ENCODE measurements at regions not wholly inside any gene's neighbourhood (a gene's known extent, or its start where the extent isn't known, plus 50 kb on each side); places are given as distances from the start of the nearest gene placed in this dataset.

GRCh38 chr1:60342569-60342968 lies 269.0 kb upstream of the C1orf87 start:
- TF ChIP-seq RAD21 (conservative IDR thresholded peaks at IDR 0.05), result no peak
- TF ChIP-seq SMC3 (conservative IDR thresholded peaks at IDR 0.05; ENCODE audit: poor library complexity), result no peak
- TF ChIP-seq CTCF (IDR thresholded peaks at IDR 0.05; ENCODE audit: poor library complexity, severe bottlenecking), result no peak
- TF ChIP-seq TAF1 (IDR thresholded peaks at IDR 0.05; ENCODE audit: low read depth), result no peak
- no peak for TF ChIP-seq REST (IDR thresholded peaks at IDR 0.05; ENCODE audit: borderline replicate concordance)
- no peak for TF ChIP-seq MXI1 (conservative IDR thresholded peaks at IDR 0.05; ENCODE audit: poor library complexity, severe bottlenecking)
- TF ChIP-seq EP300 (conservative IDR thresholded peaks at IDR 0.05; ENCODE audit: poor library complexity, severe bottlenecking), result no peak
- no peak for TF ChIP-seq POLR2AphosphoS5 (IDR thresholded peaks at IDR 0.05)
